Common myeloid progenitor, CD34-positive (primary cell): ENCODE measurements at regions not wholly inside any gene's neighbourhood (a gene's known extent, or its start where the extent isn't known, plus 50 kb on each side); places are given as distances from the start of the nearest gene placed in this dataset.
A peak's percentile ranks its signal among the peaks of the same experiment; 100 is the strongest.

Experiments
- CTCF ChIA-PET: fragments of 350-600 bp; sonication (Branson Sonifier 250); formaldehyde crosslinking; loops from one replicate; lab custom pipeline; 2021; ENCODE audit warnings: antibody characterized with exemption; lab: Charles Lee
- POLR2A ChIA-PET: fragments of 350-600 bp; sonication (Branson Sonifier 250); formaldehyde crosslinking; loops from one replicate; lab custom pipeline; 2021; ENCODE audit warnings: antibody characterized with exemption; lab: Charles Lee
- DNase-seq, 3 donors: peaks; one replicate each; pipeline versions ENCODE4 v3.0.0 to v3.0.0-alpha.2; 2013
- H3K27ac ChIP-seq, 2 experiments: 1 replicate in 1 of 2; 2 replicates in 1 of 2; pipeline ENCODE4 v1.7.0; 2013; ENCODE audit warnings: inconsistent platforms in 2 of 2, low read length in 2 of 2, mild to moderate bottlenecking in 2 of 2, low read depth in 1 of 2, moderate library complexity in 1 of 2; ENCODE audit not compliant: severe bottlenecking in 2 of 2, insufficient read depth in 1 of 2, poor library complexity in 1 of 2
- H3K27me3 ChIP-seq, 5 experiments: replicated peaks in 2 of 5; 1 replicate in 3 of 5; 2 replicates in 2 of 5; pipeline versions ENCODE4 v1.6.1 to v1.7.0; 2013; ENCODE audit warnings: low read length in 4 of 5, mild to moderate bottlenecking in 2 of 5, moderate library complexity in 2 of 5, inconsistent platforms in 1 of 5; ENCODE audit not compliant: insufficient read depth in 5 of 5, control insufficient read depth in 4 of 5
- H3K36me3 ChIP-seq, 4 experiments: 1 replicate in 2 of 4; 2 replicates in 2 of 4; pipeline versions ENCODE4 v1.6.1 to v1.7.0; 2013; ENCODE audit warnings: low read length in 3 of 4, control low read depth in 1 of 4, mild to moderate bottlenecking in 1 of 4; ENCODE audit not compliant: control insufficient read depth in 4 of 4, insufficient read depth in 4 of 4
- H3K4me1 ChIP-seq, 4 experiments: 1 replicate in 3 of 4; 2 replicates in 1 of 4; pipeline versions ENCODE4 v1.6.1 to v1.7.1; 2013; ENCODE audit warnings: low read length in 3 of 4, mild to moderate bottlenecking in 3 of 4, control low read depth in 1 of 4, inconsistent platforms in 1 of 4, moderate library complexity in 1 of 4; ENCODE audit not compliant: control insufficient read depth in 4 of 4, insufficient read depth in 4 of 4; ENCODE audit errors: control extremely low read depth in 1 of 4
- H3K4me3 ChIP-seq, 7 experiments: 1 replicate in 4 of 7; 2 replicates in 3 of 7; pipeline versions ENCODE4 v1.5.1 to v1.7.0; 2013; ENCODE audit warnings: mild to moderate bottlenecking in 7 of 7, low read length in 6 of 7, moderate library complexity in 6 of 7, inconsistent platforms in 2 of 7, low read depth in 2 of 7, control low read depth in 1 of 7; ENCODE audit not compliant: insufficient read depth in 4 of 7, control insufficient read depth in 1 of 7; ENCODE audit errors: extremely low read depth in 1 of 7
- H3K9me3 ChIP-seq, 5 experiments: 1 replicate in 4 of 5; 2 replicates in 1 of 5; pipeline versions ENCODE4 v1.6.1 to v1.7.1; 2013; ENCODE audit warnings: low read length in 4 of 5, mild to moderate bottlenecking in 2 of 5, inconsistent platforms in 1 of 5, low read depth in 1 of 5, moderate library complexity in 1 of 5; ENCODE audit not compliant: control insufficient read depth in 4 of 5, insufficient read depth in 2 of 5; ENCODE audit errors: control extremely low read depth in 1 of 5
- WGBS: methylation state at CpG from one replicate; pipeline ENCODE4 v1.1.5; 2013; ENCODE audit not compliant: insufficient coverage; 5-methylcytosine and 5-hydroxymethylcytosine counted together

GRCh38 chr6:163830641-163831040 is 416.1 kb downstream of the QKI start:
- Histone ChIP-seq H3K9me3 (peaks cover 0 to 7% (median 0%) of the 10 kb centered on the region in 5 experiments), H3K27ac (no peak overlapping the region), H3K4me3 (no peak overlapping the region), H3K36me3 (no peaks in the 10 kb centered on the region), H3K4me1 (no peaks in the 10 kb centered on the region), H3K27me3 (peaks cover 0 to 93% (median 25%) of the 10 kb centered on the region in 5 experiments)
- 93% methylated on average over 3 of the region's 4 CpGs for WGBS
- DNase-seq = no peak
- POLR2A ChIA-PET = no interaction called here
- CTCF ChIA-PET = no interaction called here

- ChIA-PET CTCF (interaction anchor here (1.5 kb wide), 1 partner anchor 12 kb away, joined by 3 read pairs; no protein-coding TSS in a partner anchor), POLR2A (no interaction called here)
- H3K4me1 ChIP-seq = peaks cover 0 to 2% (median 0%) of the 10 kb centered on the region in 4 experiments
- no peak for DNase-seq
- WGBS = 95% methylated on average over 12 of the region's 14 CpGs
- no peak overlapping the region for H3K4me3 ChIP-seq
- H3K27me3 ChIP-seq = peaks cover 0 to 94% (median 33%) of the 10 kb centered on the region in 5 experiments
- H3K27ac ChIP-seq = no peak overlapping the region
- H3K9me3 ChIP-seq = peaks cover 0 to 7% (median 0%) of the 10 kb centered on the region in 5 experiments
- no peaks in the 10 kb centered on the region for H3K36me3 ChIP-seq
Measured at GRCh38 chr6:163828038-163828795, 413.7 kb downstream of the QKI start.

- Histone ChIP-seq H3K36me3 (no peaks in the 10 kb centered on the region), H3K27ac (no peak overlapping the region), H3K27me3 (peaks cover 0 to 95% (median 34%) of the 10 kb centered on the region in 5 experiments), H3K4me1 (peaks cover 0 to 2% (median 0%) of the 10 kb centered on the region in 4 experiments), H3K9me3 (peaks cover 0 to 7% (median 0%) of the 10 kb centered on the region in 5 experiments), H3K4me3 (no peak overlapping the region)
- DNase-seq = no peak
- ChIA-PET POLR2A (no interaction called here), CTCF (interaction anchor here (1.5 kb wide), 1 partner anchor 11 kb away, joined by 3 read pairs; no protein-coding TSS in a partner anchor)
- WGBS = 79% methylated on average over 2 of the region's 2 CpGs
Measured at GRCh38 chr6:163827143-163827542, 412.6 kb downstream of the QKI start.

DNA sequence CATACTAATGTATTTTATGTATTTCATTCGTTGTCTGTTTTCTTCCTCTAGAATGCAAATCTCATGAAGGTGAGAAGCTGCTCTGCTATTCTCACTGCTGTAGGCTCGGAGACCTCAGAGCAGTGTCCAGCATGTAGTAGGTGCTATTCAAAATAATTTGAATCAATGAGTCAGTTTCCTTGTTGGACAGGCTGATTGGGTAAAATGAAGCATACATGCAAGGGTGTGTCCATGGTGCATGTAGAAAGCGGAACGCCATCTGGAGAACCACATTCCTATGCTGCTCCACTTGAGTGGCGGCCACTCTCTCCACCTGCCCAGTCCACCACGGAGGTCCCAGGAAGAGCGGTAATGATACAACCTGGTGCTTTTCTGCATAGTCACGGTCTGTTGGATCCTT is 412.1 kb downstream of the QKI start:
- POLR2A ChIA-PET = no interaction called here
- Histone ChIP-seq H3K36me3 (no peaks in the 10 kb centered on the region), H3K9me3 (peaks cover 0 to 6% (median 0%) of the 10 kb centered on the region in 5 experiments), H3K4me1 (peaks cover 0 to 2% (median 0%) of the 10 kb centered on the region in 4 experiments), H3K27me3 (peaks cover 0 to 95% (median 30%) of the 10 kb centered on the region in 5 experiments), H3K27ac (no peak overlapping the region), H3K4me3 (no peak overlapping the region)
- no peak for DNase-seq
- WGBS = 97% methylated on average over 5 of the region's 8 CpGs
- CTCF ChIA-PET = no interaction called here

GRCh38 chr6:163825033-163825432 is 410.5 kb downstream of the QKI start:
- DNase-seq = peak; percentile 59 to 63 (median 61)
- Histone ChIP-seq H3K27me3 (peaks cover 0 to 95% (median 29%) of the 10 kb centered on the region in 5 experiments), H3K27ac (no peak overlapping the region), H3K4me3 (no peak overlapping the region), H3K9me3 (no peaks in the 10 kb centered on the region), H3K4me1 (peaks cover 0 to 2% (median 0%) of the 10 kb centered on the region in 4 experiments), H3K36me3 (no peaks in the 10 kb centered on the region)
- ChIA-PET CTCF (interaction anchor here (1.0 kb wide), 1 partner anchor 9 kb away, joined by 3 read pairs; no protein-coding TSS in a partner anchor), POLR2A (no interaction called here)
- WGBS = 61% methylated on average over 8 of the region's 9 CpGs

GRCh38 chr6:163823577-163823976 is 409.1 kb downstream of the QKI start:
- ChIA-PET POLR2A (no interaction called here), CTCF (no interaction called here)
- peaks cover 0 to 94% (median 29%) of the 10 kb centered on the region in 5 experiments for H3K27me3 ChIP-seq
- H3K9me3 ChIP-seq = peaks cover 0 to 4% (median 0%) of the 10 kb centered on the region in 5 experiments
- H3K36me3 ChIP-seq = no peaks in the 10 kb centered on the region
- H3K4me1 ChIP-seq = peaks cover 0 to 2% (median 0%) of the 10 kb centered on the region in 4 experiments
- WGBS = 83% methylated on average over 1 of the region's 5 CpGs
- H3K4me3 ChIP-seq = no peak overlapping the region
- no peak for DNase-seq
- H3K27ac ChIP-seq = no peak overlapping the region
